Ascending aorta (tissue), 2 donors: ENCODE measurements at regions not wholly inside any gene's neighbourhood (a gene's known extent, or its start where the extent isn't known, plus 50 kb on each side); places are given as distances from the start of the nearest gene placed in this dataset.

Source experiments
- DNase-seq, 2 donors: peaks; one replicate each; pipeline ENCODE4 v3.0.0-alpha.2; 2019; ENCODE audit warnings: low spot score in 2 of 2
- H3K27ac ChIP-seq, 2 donors: fragments of 200-600 bp; sonication (generic); one replicate each; pipeline ENCODE4 v1.5.1; 2016 to 2017; ENCODE audit warnings: mild to moderate bottlenecking in 1 of 2
- H3K27me3 ChIP-seq: fragments of 200-600 bp; sonication (generic); one replicate; pipeline ENCODE4 v1.5.1; 2017
- H3K36me3 ChIP-seq, 2 donors: fragments of 200-600 bp; sonication (generic); one replicate each; pipeline ENCODE4 v1.5.1; 2016
- H3K4me1 ChIP-seq, 2 donors: fragments of 200-600 bp; sonication (generic); one replicate each; pipeline ENCODE4 v1.5.1; 2016 to 2017; ENCODE audit warnings: mild to moderate bottlenecking in 1 of 2
- H3K4me3 ChIP-seq, 2 donors: fragments of 200-600 bp; sonication (generic); one replicate each; pipeline ENCODE4 v1.5.1; 2016 to 2017; ENCODE audit warnings: mild to moderate bottlenecking in 1 of 2
- H3K9me3 ChIP-seq, 2 donors: fragments of 200-600 bp; sonication (generic); one replicate each; pipeline ENCODE4 v1.5.1; 2016
- CTCF ChIP-seq, 3 experiments: fragments of 200-600 bp in 2 of 3; fragments of 450-650 bp in 1 of 3; sonication (generic) in 2 of 3; IDR thresholded peaks; one replicate each; pipeline ENCODE4 v1.5.1; 2016 to 2019; ENCODE audit warnings: antibody characterized with exemption in 3 of 3, mild to moderate bottlenecking in 1 of 3, moderate library complexity in 1 of 3
- intact Hi-C: fragments of 100-400 bp; cut with DNase I; formaldehyde crosslinking; loops from one replicate; pipeline ENCODE4 v1.15.1; 2023

- H3K4me3 ChIP-seq = no peak overlapping the region
- no peaks in the 10 kb centered on the region for H3K4me1 ChIP-seq
- intact Hi-C loops = no loop called here
- no peaks in the 10 kb centered on the region for H3K9me3 ChIP-seq
- H3K36me3 ChIP-seq = no peaks in the 10 kb centered on the region
- TF ChIP-seq CTCF (IDR thresholded peaks at IDR 0.05) = no peak
- no peak overlapping the region for H3K27ac ChIP-seq
- DNase-seq = no peak
- H3K27me3 ChIP-seq = no peaks in the 10 kb centered on the region
These were observed 165.5 kb upstream of the C11orf58 start for GRCh38 chr11:16572945-16573344.

- TF ChIP-seq CTCF (IDR thresholded peaks at IDR 0.05) = no peak
- DNase-seq = no peak
- no peaks in the 10 kb centered on the region for H3K36me3 ChIP-seq
- H3K4me3 ChIP-seq = no peak overlapping the region
- H3K27me3 ChIP-seq = no peaks in the 10 kb centered on the region
- intact Hi-C loops = no loop called here
- H3K4me1 ChIP-seq = no peaks in the 10 kb centered on the region
- H3K9me3 ChIP-seq = no peaks in the 10 kb centered on the region
- H3K27ac ChIP-seq = no peak overlapping the region
These were observed 177.3 kb upstream of the C11orf58 start for GRCh38 chr11:16561150-16561549.

GRCh38 chr11:16558494-16558893, 180.0 kb upstream of the C11orf58 start:
- Histone ChIP-seq H3K4me3 (no peak overlapping the region), H3K27ac (no peak overlapping the region), H3K4me1 (no peaks in the 10 kb centered on the region), H3K36me3 (no peaks in the 10 kb centered on the region), H3K27me3 (no peaks in the 10 kb centered on the region), H3K9me3 (no peaks in the 10 kb centered on the region)
- no peak for TF ChIP-seq CTCF (IDR thresholded peaks at IDR 0.05)
- intact Hi-C loops = no loop called here
- no peak for DNase-seq

GRCh38 chr11:16555956-16556355, 182.5 kb upstream of the C11orf58 start:
- Histone ChIP-seq H3K4me3 (no peak overlapping the region), H3K9me3 (no peaks in the 10 kb centered on the region), H3K36me3 (no peaks in the 10 kb centered on the region), H3K27me3 (no peaks in the 10 kb centered on the region), H3K4me1 (no peaks in the 10 kb centered on the region), H3K27ac (no peak overlapping the region)
- intact Hi-C loops = no loop called here
- no peak for DNase-seq
- TF ChIP-seq CTCF (IDR thresholded peaks at IDR 0.05) = no peak

- Histone ChIP-seq H3K4me1 (no peaks in the 10 kb centered on the region), H3K9me3 (no peaks in the 10 kb centered on the region), H3K27me3 (no peaks in the 10 kb centered on the region), H3K27ac (no peak overlapping the region), H3K4me3 (no peak overlapping the region), H3K36me3 (no peaks in the 10 kb centered on the region)
- TF ChIP-seq CTCF (IDR thresholded peaks at IDR 0.05) = no peak
- DNase-seq = no peak
- intact Hi-C loops = no loop called here
These were observed 184.1 kb upstream of the C11orf58 start for GRCh38 chr11:16554361-16554760.

- Histone ChIP-seq H3K9me3 (no peaks in the 10 kb centered on the region), H3K27ac (no peak overlapping the region), H3K27me3 (no peaks in the 10 kb centered on the region), H3K4me1 (no peaks in the 10 kb centered on the region), H3K4me3 (no peak overlapping the region), H3K36me3 (no peaks in the 10 kb centered on the region)
- no peak for DNase-seq
- intact Hi-C loops = no loop called here
- no peak for TF ChIP-seq CTCF (IDR thresholded peaks at IDR 0.05)
These were observed 190.6 kb upstream of the C11orf58 start for GRCh38 chr11:16547879-16548278.
